HG03159 (cell line): ENCODE measurements at regions not wholly inside any gene's neighbourhood (a gene's known extent, or its start where the extent isn't known, plus 50 kb on each side); places are given as distances from the start of the nearest gene placed in this dataset.

ENCODE experiments used
- ATAC-seq: cut with Tn5 transposase; IDR thresholded peaks from one replicate; pipeline ENCODE4 v1.9.1; 2021; ENCODE audit warnings: mild to moderate bottlenecking, moderate library complexity; ENCODE audit not compliant: unreplicated experiment

DNA sequence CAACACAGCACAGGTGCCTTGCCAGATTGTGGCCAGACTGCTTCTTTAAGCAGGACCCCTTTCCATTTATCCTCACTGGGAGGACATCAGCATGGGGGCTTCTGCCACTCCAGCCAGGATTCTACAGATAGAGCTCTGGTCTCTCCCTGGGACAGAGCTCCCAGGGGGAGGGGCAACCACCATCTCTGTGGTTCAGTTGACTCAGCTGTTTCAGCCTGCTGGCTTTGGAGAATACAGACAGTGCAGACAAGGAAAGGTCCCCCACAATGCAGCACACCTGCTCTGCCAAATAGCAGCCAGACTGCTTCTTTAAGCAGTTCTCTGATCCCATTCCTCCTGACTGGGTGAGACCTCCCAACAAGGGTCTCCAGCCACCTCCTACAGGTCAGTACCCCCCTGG, 132.8 kb downstream of the OR2K2 start:
- no peak for ATAC-seq

DNA sequence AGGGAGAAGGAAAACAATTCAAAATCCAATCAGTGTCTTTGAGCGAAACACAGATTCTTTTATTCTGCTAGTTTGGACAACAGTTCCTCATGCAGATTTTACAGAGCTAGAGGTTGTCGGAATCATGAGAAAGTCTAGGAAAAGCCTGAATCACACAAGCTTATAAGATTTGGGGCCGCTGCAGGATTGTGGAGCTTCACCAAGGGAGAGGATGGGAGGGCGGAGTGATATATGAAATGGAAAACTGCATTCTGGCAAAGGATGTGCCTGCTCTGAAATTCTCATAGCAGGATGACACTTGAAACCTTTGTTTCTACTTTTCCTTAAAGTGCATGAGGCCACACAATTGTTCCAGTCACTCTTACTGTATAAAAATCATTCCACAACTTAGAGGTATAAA, 134.3 kb downstream of the OR2K2 start:
- no peak for ATAC-seq

DNA sequence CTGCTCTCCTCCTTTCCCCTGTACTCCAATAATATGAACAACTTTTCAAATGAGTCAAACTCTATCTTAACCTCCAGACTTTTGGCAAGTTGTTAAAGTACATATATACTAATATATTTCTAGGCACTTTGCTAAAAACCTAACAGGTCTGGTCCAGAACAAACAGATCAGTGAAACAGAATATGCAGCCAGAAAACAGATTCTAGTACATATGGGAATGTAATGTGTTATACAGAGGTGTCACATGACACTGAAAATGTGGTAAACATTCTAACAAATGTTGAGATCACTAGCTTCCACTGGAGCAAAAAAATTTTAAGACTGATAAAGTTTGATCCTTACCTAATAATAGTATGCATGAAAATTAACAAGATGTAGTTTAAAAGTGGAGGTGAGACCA, 136.9 kb downstream of the OR2K2 start:
- no peak for ATAC-seq

DNA sequence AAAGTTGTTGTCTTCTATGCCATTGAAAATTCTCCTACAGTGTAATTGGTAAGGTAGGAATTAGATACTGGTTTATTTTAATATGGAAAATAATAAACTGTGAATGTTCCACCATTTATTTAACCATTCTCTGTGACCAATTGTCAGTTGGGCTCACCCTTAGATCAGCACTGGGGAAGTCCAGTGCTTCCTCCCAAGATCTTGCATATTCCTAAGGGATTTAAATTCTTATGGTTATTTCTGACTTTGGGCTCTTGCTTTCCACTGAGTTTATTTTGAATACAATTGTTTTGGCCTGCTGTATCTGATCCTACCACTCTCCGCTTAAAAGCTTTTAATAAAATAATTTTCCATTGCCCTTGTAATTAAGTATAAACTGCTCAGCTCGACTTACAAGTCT, 137.4 kb downstream of the OR2K2 start:
- ATAC-seq, result no peak

DNA sequence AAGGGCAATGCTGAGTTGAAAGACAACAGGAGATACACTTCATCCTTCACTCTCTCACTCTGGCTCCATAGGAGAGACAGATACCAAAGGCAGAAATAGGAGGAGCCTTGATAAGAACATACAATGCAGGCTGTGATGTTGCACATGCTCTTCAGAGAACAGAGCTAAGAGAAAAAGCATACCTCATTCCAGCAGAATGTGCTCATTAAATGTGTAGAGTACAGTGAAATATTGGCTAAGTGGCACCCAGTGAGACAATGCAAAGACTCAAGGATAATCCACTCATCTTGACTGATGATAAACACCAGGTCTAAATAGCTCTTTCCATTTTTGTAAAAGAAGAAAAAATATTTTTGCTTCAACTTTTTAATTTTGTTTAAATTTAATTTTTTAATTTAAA, 139.7 kb downstream of the OR2K2 start:
- no peak for ATAC-seq

DNA sequence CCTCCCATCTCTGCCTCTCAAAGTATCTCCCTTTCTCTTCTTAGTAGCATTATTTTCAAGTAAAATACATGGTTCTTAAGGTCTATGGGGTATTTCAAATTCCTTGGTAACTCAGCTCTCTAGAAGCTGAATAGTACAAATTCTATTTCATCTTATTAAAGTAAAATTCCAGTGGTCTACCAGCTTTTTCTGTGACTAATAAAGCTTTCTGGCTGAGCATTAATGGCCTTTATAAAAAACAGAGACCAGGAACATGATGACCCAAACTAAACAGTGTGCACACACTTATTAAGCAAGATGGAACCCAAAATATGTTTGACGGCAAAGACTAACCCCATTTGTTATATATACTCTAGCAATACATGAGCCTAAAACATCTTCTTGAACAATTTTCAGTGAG, 142.6 kb downstream of the OR2K2 start:
- no peak for ATAC-seq

DNA sequence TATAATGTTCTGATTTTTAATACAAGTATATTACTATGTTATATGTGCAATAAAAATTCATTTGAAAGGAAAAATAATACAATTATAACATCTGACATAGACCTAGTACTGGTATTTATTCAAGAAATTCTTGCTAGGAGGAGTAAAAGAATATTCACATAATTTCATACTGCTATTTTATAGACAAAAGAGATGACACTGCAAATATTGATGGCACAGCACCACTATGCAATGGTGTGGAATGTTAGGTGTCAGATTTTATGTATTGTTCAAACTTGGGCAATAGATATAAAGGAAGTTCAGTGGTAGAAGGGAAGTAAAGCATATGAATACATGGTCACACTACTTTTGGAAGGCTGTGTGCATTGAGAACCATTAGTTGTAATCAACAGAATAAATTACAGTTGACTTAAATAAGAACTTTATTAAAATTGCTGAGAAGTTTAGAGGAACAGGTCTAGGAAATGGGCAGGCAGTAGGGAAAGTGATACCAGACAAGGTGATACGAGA, 143.9 kb downstream of the OR2K2 start:
- ATAC-seq, result no peak

DNA sequence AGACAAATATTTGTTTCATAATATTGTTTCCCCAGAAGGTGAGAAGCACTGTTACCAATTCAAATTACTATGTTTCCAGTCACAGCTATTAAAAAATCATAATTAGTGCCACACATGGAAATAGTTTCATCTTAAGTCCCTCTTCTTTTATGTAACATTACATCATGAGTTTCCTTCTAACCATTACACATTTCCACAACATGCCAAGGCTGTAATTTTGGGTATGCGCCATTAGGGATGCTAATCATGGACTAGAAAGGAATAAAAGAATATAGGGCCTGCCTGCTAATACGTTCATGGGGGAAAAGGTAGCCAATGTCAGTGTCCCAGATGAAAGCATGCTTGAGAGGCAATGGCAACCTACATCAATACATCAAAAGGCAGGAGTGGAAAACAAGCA, 142.5 kb upstream of the LPAR1 start:
- ATAC-seq, result no peak

DNA sequence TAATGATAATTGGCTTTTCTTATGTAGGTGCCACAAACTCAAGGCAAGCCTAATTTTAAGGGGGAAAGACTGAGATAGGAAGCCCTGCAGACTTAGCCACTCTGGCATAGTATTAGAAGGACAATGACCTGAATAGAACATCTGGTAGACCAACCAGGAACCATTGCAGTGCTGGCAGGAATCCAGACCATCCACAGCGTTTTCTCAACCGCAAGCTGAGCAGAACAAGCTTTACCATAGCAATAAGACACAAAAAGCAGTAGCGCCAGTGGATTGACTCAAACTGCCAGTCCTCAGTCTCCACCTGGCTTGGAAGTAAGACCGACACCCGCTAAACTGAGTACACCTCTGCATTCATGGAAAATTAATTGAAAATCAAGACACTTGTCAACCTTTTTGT, 141.3 kb upstream of the LPAR1 start:
- ATAC-seq, result no peak

DNA sequence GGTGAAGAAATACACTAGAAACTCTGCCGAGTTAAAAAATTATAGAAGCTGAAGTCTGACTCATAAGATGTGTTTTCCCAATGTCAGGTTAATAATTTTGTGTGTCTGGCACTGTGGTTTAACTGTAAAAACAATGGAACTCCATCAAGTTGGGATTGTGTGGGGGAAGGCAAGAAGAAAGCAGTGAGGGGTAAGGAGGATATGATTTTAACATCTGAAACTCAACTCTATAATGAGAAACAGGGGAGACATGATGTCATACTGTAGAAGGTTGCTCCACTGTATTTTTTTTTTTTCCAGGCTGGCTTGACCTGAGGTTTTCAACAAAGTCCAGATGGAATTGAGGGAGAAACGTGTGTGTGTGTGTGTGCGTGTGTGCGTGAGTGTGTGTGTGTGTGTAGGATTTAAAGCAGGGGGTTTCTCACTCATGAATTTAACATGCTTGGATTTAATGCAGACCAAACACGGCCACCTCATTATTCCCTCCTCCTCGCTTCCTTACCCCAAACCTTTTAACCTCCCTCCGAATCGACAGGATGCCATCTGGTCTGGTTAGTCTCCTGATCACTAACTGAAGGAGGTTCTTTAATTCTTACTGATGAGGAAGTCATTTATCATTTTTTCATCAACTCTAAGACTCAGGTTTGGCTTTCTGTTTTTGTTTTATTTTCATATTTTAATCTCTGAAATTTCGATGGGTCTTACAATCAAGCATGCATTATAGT, 140.2 kb upstream of the LPAR1 start:
- no peak for ATAC-seq

DNA sequence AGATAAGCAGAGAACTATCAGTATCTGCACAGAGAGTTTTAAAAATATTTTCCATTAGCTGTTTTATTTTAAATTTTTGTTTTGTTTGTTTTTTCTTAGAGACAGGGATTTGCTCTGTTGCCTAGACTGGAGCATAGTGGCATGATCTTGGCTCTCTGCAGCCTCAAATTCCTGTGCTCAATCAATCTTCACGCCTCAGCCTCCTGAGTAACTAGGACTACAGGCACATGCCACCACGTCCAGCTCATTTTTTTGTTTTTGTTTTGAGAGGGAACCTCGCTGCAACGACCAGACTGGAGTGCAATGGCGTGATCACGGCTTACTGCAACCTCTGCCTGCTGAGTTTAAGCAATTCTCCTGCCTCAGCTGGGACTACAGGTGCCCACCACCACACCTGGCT, 138.2 kb upstream of the LPAR1 start:
- no peak for ATAC-seq

DNA sequence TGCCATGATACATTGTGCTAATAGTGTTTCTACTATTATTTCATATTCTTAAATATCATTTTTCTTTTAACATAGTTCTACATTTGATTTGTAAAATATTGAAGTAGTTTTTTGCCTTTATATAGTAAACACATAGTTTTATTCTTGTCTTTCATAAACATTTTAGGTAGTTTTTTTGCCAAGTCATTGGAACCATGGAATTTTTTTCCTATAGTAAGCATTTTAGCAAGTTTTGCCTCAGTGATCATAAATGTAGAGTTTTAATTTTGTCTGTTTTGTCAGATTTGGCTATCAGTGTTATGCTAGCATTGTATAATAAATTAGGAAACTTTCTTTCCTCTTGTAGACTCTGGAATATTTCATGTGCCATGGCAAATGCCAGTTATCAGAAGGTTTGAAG, 137.1 kb upstream of the LPAR1 start:
- ATAC-seq, result no peak

DNA sequence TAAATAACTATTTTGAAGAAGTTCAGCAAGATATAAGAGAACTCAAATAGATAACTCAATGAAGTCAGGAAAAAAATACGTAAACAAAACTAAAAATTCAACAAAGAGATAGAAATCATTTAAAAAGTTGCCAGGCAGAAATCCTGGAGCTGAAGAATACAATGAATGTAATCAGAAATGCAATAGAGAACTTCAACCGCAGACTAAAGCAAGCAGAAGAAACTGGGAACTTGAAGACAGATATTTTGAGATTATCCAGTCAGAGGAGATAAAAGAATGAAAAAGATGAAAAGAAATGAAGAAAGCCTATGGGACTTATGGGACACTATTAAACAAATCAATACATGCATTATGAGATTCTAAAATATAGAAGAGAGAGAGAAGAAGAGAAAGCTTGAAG, 129.1 kb upstream of the LPAR1 start:
- ATAC-seq, result no peak

DNA sequence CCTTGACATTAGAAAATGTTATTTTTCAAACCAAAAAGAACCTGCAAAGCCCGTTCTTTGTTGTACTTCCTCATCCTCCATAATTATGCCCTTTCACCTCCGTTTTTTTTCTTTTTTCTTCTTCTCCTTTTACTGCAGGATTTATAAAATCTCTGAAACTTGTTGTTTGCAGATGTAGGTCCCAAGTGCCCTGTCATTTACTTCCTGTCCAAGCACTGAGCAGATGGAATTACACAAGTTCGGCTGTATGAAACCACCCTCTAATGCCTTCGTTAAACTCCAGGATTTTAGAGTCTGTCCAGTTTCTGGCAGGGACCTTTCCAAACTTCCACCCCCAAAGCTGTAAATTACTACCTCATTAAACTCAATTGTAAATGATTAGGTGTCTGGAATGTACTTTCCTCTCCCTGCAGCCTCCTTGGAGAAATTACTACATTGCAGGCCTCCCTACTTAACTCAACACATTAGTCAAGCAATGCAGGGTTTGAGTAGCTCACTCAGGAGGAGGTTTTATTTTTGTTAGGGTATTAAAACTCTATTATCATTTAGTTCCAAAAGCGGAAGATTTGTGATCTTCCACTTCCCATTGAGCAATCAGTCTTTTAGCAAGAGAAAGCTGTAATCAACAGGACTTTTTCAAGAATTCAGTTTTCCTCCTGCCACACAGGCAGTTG, 125.6 kb upstream of the LPAR1 start:
- no peak for ATAC-seq

DNA sequence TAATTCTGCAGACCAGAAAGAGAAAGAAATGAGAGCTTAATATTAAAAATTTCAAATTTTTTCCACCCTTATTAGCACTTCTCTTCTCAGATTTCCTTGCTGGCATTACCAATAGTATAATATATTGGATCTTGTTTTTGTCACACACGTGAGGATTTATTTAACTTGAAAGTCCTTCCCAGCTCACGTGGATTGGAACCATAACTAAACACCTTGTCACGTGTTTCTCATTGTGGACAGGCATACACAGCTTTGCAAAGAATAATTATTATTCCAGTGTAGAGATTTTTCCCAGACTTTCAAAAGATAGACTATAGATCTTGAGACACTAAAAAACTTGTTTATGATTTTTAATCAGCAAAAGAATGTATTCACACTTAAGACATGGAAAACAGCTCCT, 123.8 kb upstream of the LPAR1 start:
- ATAC-seq, result no peak

DNA sequence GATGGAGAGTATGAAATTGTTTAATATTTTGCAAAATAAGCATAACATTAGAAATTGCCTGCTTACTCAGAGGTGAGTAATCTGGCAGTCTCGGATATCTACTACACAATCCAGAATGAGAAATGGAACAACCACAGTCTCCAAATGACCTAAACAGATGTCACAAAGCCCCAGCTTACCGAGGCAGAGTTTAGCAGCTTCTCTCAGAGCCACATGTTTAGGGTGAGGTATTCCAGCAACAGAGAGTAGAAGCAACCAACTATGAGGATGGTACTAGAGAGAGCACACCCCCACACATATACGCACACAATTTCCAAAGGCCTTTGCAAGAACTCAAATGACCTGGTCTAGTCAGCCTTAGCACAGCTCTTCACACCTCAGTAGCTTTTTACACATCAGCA, 122.7 kb upstream of the LPAR1 start:
- ATAC-seq, result no peak

DNA sequence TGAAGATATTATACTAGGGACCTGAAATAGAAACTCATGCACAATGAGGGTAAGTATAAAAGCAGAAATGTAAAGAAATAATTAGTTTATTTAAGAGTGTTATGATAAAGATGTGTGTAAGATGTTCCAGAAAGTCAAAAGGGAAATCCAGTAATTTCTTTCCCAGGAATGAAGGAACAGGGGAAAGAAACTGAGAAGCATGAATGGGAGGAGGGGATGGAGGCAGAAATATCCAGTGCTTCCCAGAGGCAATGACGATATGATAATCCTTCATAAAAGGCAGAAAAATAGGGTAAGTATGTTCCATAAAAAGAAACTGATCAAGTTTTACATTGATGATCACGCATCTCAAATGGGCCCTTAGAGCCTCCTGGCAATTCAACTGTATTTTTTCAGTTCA, 120.7 kb upstream of the LPAR1 start:
- ATAC-seq, result no peak

DNA sequence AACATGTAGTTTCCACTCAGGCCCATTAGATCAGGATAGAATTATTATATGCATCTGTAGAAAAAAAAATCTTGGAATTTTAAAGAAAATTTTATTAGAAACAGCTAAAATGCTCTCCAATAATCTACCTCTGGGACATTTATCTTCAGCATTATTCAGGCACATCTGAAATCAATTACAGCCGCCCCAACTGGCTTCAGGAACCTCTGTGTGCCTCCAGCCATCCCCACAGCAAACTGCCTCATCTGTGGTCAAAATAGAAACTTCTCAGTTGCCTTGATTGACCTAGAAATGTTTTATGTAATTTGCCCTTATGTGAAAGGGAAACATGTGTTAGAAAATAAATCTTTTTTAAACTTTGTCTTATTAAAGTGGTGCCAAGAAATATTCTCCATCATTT, 120.1 kb upstream of the LPAR1 start:
- ATAC-seq, result no peak

DNA sequence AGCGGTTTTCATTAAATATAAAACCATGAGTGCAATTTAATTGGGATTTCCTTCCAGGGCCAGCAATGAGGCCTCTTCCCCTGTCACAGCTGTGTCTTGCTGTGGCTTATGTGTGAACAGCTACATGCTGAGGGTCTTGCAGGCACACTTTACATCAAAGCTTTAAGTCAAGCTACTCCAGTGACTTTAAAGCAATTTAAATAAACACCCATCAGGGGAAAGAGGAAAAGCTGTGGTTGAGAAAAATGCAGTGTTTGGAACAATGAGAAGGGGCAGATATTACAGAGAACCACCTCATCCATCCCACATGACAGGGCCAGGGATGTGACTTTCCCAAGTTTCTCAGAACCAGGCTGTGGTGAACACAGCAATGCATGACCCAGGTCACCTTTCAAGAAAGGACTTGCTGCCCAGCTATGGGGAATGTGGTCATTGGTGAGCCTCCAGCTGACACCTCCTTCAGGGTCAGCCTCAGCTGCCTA, 115.9 kb upstream of the LPAR1 start:
- no peak for ATAC-seq

DNA sequence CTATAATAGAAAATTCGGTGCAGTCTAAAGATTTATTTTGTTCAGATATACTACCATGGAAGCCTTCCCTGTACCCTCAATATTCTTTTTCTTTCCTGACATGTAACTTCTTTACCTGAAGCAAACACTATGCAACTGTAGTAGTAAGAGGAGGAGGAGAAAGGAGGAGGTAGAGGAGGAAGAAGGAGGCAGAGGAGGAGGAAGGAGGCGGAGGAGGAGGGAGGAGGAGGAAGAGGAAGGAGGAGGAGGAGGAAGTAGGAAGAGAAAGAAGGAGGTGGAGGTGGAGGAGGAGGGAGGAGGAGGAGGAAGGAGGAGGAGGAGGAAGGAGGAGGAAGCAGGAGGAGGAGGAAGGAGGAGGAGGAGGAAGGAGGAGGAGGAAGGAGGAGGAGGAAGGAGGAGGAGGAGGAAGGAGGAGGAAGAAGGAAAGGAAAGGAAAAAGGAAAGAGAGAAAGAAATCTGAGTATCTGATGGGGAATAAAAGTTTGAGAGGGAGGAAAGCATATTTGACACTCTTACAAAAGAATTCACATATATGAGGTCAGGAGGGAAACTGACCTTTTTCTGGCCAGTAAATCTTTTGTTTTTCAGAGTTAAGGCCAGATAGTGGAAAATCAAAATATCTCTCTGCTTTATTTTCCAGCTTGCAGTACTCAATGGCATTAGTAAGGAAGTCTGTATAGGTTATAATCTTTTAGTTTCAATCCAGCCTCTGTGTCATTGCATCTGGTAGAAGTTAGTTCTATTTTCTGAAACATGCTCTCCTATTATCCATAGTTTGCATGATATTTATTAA, 114.5 kb upstream of the LPAR1 start:
- no peak for ATAC-seq

DNA sequence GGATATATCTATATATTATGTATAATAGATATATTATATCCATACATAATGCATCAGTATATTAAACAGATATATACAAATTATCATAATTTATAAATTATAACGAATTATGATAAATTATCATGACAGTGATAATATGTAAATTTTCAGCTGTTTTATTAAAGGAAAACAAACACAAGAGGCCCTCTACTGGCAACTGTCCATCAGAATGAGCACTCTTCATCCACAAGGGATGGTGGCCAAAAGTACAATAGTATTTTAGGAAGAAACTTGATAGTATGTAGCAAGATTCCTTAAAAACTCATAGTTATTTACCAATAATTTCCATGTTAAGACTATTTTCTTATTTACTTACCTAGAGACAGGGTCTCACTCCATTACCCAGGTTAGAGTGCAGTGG, 113.3 kb upstream of the LPAR1 start:
- no peak for ATAC-seq

DNA sequence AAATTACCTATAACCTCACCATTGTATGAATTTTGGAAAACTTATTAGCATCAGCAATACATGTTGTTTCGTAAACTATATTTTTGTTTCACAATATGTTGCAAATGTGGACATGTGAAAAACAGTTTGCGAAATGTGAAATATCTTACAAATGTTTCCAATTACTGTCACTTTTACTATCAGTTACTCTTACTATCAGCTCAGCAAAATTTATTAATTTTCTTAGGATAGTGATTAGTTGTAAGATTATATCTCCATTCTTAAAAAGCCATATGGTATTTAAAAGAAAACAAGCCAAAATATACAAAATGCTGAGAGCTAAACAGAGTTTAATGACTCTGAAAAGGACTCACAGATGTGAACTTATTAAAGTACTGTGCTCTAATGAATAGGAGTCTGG, 111.9 kb upstream of the LPAR1 start:
- no peak for ATAC-seq
